Loucy (cell line): ENCODE measurements at regions not wholly inside any gene's neighbourhood (a gene's known extent, or its start where the extent isn't known, plus 50 kb on each side); places are given as distances from the start of the nearest gene placed in this dataset.
A peak's percentile ranks its signal among the peaks of the same experiment; 100 is the strongest.

Experiments used
- H2AFZ ChIP-seq: fragments of 200-600 bp; sonication (generic); 2 replicates; pipeline ENCODE4 v1.6.0; 2016; ENCODE audit warnings: antibody characterized with exemption, mild to moderate bottlenecking, low read length, moderate library complexity
- H3F3A ChIP-seq: fragments of 200-600 bp; 2 replicates; pipeline ENCODE4 v1.6.0; 2016; ENCODE audit warnings: antibody characterized with exemption, low read depth, mild to moderate bottlenecking
- H3K27me3 ChIP-seq: fragments of 200-600 bp; sonication (generic); 2 replicates; pipeline ENCODE4 v1.6.1; 2014; ENCODE audit warnings: low read length, mild to moderate bottlenecking; ENCODE audit not compliant: insufficient read depth, poor library complexity, severe bottlenecking
- H3K36me3 ChIP-seq: fragments of 200-600 bp; sonication (generic); 2 replicates; pipeline ENCODE4 v1.6.1; 2016; ENCODE audit warnings: low read length; ENCODE audit not compliant: insufficient read depth
- H3K4me1 ChIP-seq: fragments of 200-600 bp; sonication (generic); 2 replicates; pipeline ENCODE4 v1.5.1; 2014; ENCODE audit warnings: low read length, mild to moderate bottlenecking; ENCODE audit not compliant: insufficient read depth, poor library complexity, severe bottlenecking
- H3K4me2 ChIP-seq: fragments of 200-600 bp; sonication (generic); 2 replicates; pipeline ENCODE4 v1.6.0; 2014; ENCODE audit warnings: antibody characterized with exemption, low read length, low read depth, mild to moderate bottlenecking; ENCODE audit not compliant: poor library complexity, severe bottlenecking
- H3K4me3 ChIP-seq: fragments of 200-600 bp; sonication (generic); 2 replicates; pipeline ENCODE4 v1.5.1; 2014; ENCODE audit warnings: low read length, mild to moderate bottlenecking, mixed read lengths; ENCODE audit not compliant: poor library complexity, severe bottlenecking
- H3K79me2 ChIP-seq: fragments of 200-600 bp; sonication (generic); 2 replicates; pipeline ENCODE4 v1.6.1; 2014; ENCODE audit warnings: low read length; ENCODE audit not compliant: insufficient read depth
- H3K9ac ChIP-seq: fragments of 200-600 bp; sonication (generic); 2 replicates; pipeline ENCODE4 v1.6.0; 2014; ENCODE audit warnings: mild to moderate bottlenecking, low read depth, low read length, moderate library complexity; ENCODE audit not compliant: poor library complexity, severe bottlenecking
- H3K9me2 ChIP-seq: fragments of 200-600 bp; sonication (generic); replicated peaks from 2 replicates; pipeline ENCODE4 v1.6.1; 2016; ENCODE audit warnings: low read depth, low read length, mixed read lengths
- H3K9me3 ChIP-seq: fragments of 200-600 bp; sonication (generic); 2 replicates; pipeline ENCODE4 v1.6.1; 2014; ENCODE audit warnings: mild to moderate bottlenecking, antibody characterized with exemption, low read length, low read depth; ENCODE audit not compliant: insufficient read depth
- H4K20me1 ChIP-seq: fragments of 200-600 bp; sonication (generic); 2 replicates; pipeline ENCODE4 v1.6.0; 2014; ENCODE audit warnings: antibody characterized with exemption, low read length, mild to moderate bottlenecking; ENCODE audit not compliant: insufficient read depth, poor library complexity, severe bottlenecking
- EZH2phosphoT487 ChIP-seq: fragments of 200-600 bp; IDR thresholded peaks from 2 replicates; pipeline ENCODE4 v1.6.1; 2018; ENCODE audit warnings: antibody characterized with exemption, mild to moderate bottlenecking, moderate library complexity, borderline replicate concordance
- TF ChIP-seq, protein P1 (sequence below): fragments of 200-600 bp; sonication (generic); conservative IDR thresholded peaks from 2 replicates; pipeline ENCODE4 v1.5.1; 2014; ENCODE audit warnings: mild to moderate bottlenecking, antibody characterized with exemption, low read length

DNA sequence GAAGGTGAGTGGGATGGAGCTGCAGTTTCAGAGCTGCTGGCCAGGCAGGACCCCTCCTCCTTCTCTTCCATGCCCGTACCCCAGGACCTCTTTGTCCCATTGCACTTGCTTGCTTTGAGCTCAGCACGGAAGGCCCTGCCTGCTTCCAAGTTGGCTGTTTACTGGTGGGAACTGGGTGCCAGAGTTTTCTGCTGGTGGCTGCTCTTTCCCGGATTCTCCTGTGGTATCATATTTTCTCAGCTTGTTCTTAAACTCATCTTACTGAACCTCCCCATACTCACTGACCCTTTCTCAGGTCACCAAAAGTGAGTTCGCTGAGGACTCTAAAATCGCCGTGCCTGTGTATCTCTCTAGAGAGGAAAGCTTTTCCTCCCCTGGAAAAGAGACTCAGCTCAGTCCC, 297.7 kb upstream of the TNP1 start:
- Histone ChIP-seq H4K20me1 (no peaks in the 10 kb centered on the region), H3K4me1 (peaks cover 40% of the 10 kb centered on the region), H3K9me2 (no peaks in the 10 kb centered on the region), H2AFZ (no peak overlapping the region), H3K4me3 (no peak overlapping the region), H3F3A (0 out of 2 replicates have a peak, but pooled peaks cover 3% of the 10 kb centered on the region), H3K9me3 (no peaks in the 10 kb centered on the region), H3K36me3 (no peaks in the 10 kb centered on the region), H3K27me3 (no peaks in the 10 kb centered on the region), H3K79me2 (no peaks in the 10 kb centered on the region), H3K9ac (no peak overlapping the region), H3K4me2 (no peak overlapping the region)
- TF ChIP-seq, protein P1, sequence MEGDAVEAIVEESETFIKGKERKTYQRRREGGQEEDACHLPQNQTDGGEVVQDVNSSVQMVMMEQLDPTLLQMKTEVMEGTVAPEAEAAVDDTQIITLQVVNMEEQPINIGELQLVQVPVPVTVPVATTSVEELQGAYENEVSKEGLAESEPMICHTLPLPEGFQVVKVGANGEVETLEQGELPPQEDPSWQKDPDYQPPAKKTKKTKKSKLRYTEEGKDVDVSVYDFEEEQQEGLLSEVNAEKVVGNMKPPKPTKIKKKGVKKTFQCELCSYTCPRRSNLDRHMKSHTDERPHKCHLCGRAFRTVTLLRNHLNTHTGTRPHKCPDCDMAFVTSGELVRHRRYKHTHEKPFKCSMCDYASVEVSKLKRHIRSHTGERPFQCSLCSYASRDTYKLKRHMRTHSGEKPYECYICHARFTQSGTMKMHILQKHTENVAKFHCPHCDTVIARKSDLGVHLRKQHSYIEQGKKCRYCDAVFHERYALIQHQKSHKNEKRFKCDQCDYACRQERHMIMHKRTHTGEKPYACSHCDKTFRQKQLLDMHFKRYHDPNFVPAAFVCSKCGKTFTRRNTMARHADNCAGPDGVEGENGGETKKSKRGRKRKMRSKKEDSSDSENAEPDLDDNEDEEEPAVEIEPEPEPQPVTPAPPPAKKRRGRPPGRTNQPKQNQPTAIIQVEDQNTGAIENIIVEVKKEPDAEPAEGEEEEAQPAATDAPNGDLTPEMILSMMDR = no peak
- no peak for TF ChIP-seq EZH2phosphoT487

DNA sequence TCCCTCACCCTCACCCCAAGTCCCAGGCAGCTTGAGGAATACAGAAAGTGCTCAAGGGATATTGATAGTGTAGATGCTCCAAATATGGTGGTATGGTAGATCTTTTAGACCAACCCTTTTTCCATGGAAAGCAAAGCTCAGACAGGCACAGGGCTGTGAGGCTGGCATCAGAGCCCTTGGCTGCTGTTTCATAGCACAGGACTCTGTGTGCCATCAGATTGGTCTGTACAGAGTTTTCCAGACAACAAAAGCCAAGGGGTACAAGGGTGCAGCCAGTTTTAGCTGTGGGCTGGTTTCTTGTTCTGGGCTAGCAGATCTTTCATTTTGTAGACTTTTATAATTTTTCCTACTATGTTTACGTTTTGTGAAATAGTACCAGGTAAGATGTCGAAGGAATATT, 296.9 kb upstream of the TNP1 start:
- H3K4me3 ChIP-seq = no peak overlapping the region
- H3K27me3 ChIP-seq = no peaks in the 10 kb centered on the region
- H3K4me2 ChIP-seq = no peak overlapping the region
- peak overlapping the region; percentile 2; the same call in 1 of the 2 replicates for H2AFZ ChIP-seq
- H3K36me3 ChIP-seq = no peaks in the 10 kb centered on the region
- TF ChIP-seq EZH2phosphoT487 = no peak
- TF ChIP-seq, protein P1 = no peak
- H4K20me1 ChIP-seq = no peaks in the 10 kb centered on the region
- 0 out of 2 replicates have a peak, but pooled peaks cover 3% of the 10 kb centered on the region for H3F3A ChIP-seq
- no peak overlapping the region for H3K9ac ChIP-seq
- no peaks in the 10 kb centered on the region for H3K79me2 ChIP-seq
- no peaks in the 10 kb centered on the region for H3K9me2 ChIP-seq
- H3K9me3 ChIP-seq = no peaks in the 10 kb centered on the region
- peaks cover 32% of the 10 kb centered on the region for H3K4me1 ChIP-seq

DNA sequence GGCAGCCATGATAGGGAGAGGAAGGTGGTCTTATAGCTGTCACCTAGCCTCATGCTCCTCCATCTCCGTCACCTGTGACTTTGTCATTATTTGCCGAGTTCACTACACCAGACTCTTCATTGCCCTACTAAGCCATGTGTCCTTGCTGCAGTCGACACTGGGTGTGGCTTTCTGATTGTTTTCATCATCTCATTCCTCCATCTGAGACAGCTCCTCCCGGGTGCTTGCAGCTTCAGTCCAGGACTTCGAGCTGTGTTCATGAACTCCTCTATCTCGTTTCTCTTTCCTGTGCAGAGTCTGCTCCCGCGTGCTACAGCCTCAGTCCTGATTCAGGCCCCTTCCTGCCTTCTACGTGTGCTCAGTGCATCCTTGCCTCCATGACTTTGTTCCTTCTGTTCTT, 295.1 kb upstream of the TNP1 start:
- H3K36me3 ChIP-seq = no peaks in the 10 kb centered on the region
- H3K9me2 ChIP-seq = no peaks in the 10 kb centered on the region
- no peak overlapping the region for H3K4me2 ChIP-seq
- 0 out of 2 replicates have a peak, but pooled peaks cover 3% of the 10 kb centered on the region for H3F3A ChIP-seq
- no peaks in the 10 kb centered on the region for H3K9me3 ChIP-seq
- H3K4me1 ChIP-seq = peaks cover 19% of the 10 kb centered on the region
- H3K79me2 ChIP-seq = no peaks in the 10 kb centered on the region
- TF ChIP-seq, protein P1 = no peak
- TF ChIP-seq EZH2phosphoT487 = no peak
- H2AFZ ChIP-seq = no peak overlapping the region
- H4K20me1 ChIP-seq = no peaks in the 10 kb centered on the region
- H3K27me3 ChIP-seq = no peaks in the 10 kb centered on the region
- H3K4me3 ChIP-seq = no peak overlapping the region
- no peak overlapping the region for H3K9ac ChIP-seq
